Liver (tissue), 8 donors: ENCODE measurements at regions not wholly inside any gene's neighbourhood (a gene's known extent, or its start where the extent isn't known, plus 50 kb on each side); places are given as distances from the start of the nearest gene placed in this dataset.

Experiments used
- DNase-seq: peaks from one replicate; pipeline ENCODE4 v3.0.0-alpha.2; 2017; ENCODE audit warnings: low spot score
- H3K27ac ChIP-seq, 2 donors: one replicate each; pipeline ENCODE4 v1.7.0; 2013; ENCODE audit warnings: inconsistent platforms in 2 of 2, low read length in 2 of 2, control low read depth in 1 of 2, low read depth in 1 of 2, mild to moderate bottlenecking in 1 of 2
- H3K27me3 ChIP-seq, 4 donors: one replicate each; pipeline versions ENCODE4 v1.6.1 to v1.7.0; 2013; ENCODE audit warnings: low read length in 3 of 4, inconsistent platforms in 1 of 4, mild to moderate bottlenecking in 1 of 4, moderate library complexity in 1 of 4; ENCODE audit not compliant: control insufficient read depth in 4 of 4, insufficient read depth in 4 of 4
- H3K36me3 ChIP-seq, 4 donors: one replicate each; pipeline versions ENCODE4 v1.6.1 to v1.7.0; 2013; ENCODE audit warnings: low read length in 3 of 4, mild to moderate bottlenecking in 3 of 4, low read depth in 1 of 4, moderate library complexity in 1 of 4; ENCODE audit not compliant: control insufficient read depth in 4 of 4, insufficient read depth in 3 of 4
- H3K4me1 ChIP-seq, 4 donors: one replicate each; pipeline versions ENCODE4 v1.6.1 to v1.7.0; 2013; ENCODE audit warnings: low read length in 3 of 4, mild to moderate bottlenecking in 3 of 4, moderate library complexity in 1 of 4; ENCODE audit not compliant: control insufficient read depth in 4 of 4, insufficient read depth in 4 of 4
- H3K4me3 ChIP-seq, 3 donors: one replicate each; pipeline versions ENCODE4 v1.6.1 to v1.7.0; 2013; ENCODE audit warnings: low read length in 3 of 3, control low read depth in 1 of 3, low read depth in 1 of 3, mild to moderate bottlenecking in 1 of 3
- H3K9ac ChIP-seq, 2 donors: one replicate each; pipeline ENCODE4 v1.7.0; 2013; ENCODE audit warnings: low read length in 2 of 2, mild to moderate bottlenecking in 2 of 2, moderate library complexity in 2 of 2, control low read depth in 1 of 2, low read depth in 1 of 2
- H3K9me3 ChIP-seq, 4 donors: one replicate each; pipeline versions ENCODE4 v1.6.1 to v1.7.0; 2013; ENCODE audit warnings: low read length in 3 of 4; ENCODE audit not compliant: control insufficient read depth in 4 of 4
- GABPA ChIP-seq, 2 donors: IDR thresholded peaks in 1 of 2; conservative IDR thresholded peaks in 1 of 2; 2 replicates each; pipeline ENCODE4 v1.6.1; 2016; ENCODE audit warnings: antibody characterized with exemption in 2 of 2, mild to moderate bottlenecking in 1 of 2, moderate library complexity in 1 of 2
- HNF4A ChIP-seq, 2 donors: conservative IDR thresholded peaks; 2 replicates each; pipeline ENCODE4 v1.6.1; 2016; ENCODE audit warnings: antibody characterized with exemption in 2 of 2, mild to moderate bottlenecking in 2 of 2
- HNF4G ChIP-seq: IDR thresholded peaks from 2 replicates; pipeline ENCODE4 v1.6.1; 2016; ENCODE audit warnings: antibody characterized with exemption
- JUND ChIP-seq, 2 donors: IDR thresholded peaks; 2 replicates each; pipeline ENCODE4 v1.6.1; 2016; ENCODE audit warnings: antibody characterized with exemption in 2 of 2
- MAX ChIP-seq: IDR thresholded peaks from 2 replicates; pipeline ENCODE4 v1.6.1; 2016; ENCODE audit warnings: antibody characterized with exemption
- NR2F2 ChIP-seq: IDR thresholded peaks from 2 replicates; pipeline ENCODE4 v1.6.1; 2016; ENCODE audit warnings: antibody characterized with exemption
- RAD21 ChIP-seq, 2 donors: IDR thresholded peaks; 2 replicates each; pipeline ENCODE4 v1.6.1; 2016; ENCODE audit warnings: antibody characterized with exemption in 2 of 2, mild to moderate bottlenecking in 2 of 2
- RXRA ChIP-seq, 2 donors: IDR thresholded peaks; 2 replicates each; pipeline ENCODE4 v1.6.1; 2017 to 2018; ENCODE audit warnings: antibody characterized with exemption in 2 of 2, mild to moderate bottlenecking in 1 of 2
- SP1 ChIP-seq: IDR thresholded peaks from 2 replicates; pipeline ENCODE4 v1.6.1; 2018; ENCODE audit warnings: antibody characterized with exemption, mild to moderate bottlenecking
- WGBS: extraction: QIAGEN DNeasy Blood & Tissue Kit; methylation state at CpG from one replicate; pipeline ENCODE4 v1.1.7; 2013; 5-methylcytosine and 5-hydroxymethylcytosine counted together
- TF ChIP-seq, protein P1 (sequence below): IDR thresholded peaks from 2 replicates; pipeline ENCODE4 v1.6.1; 2016; ENCODE audit warnings: antibody characterized with exemption, mild to moderate bottlenecking
- TF ChIP-seq, protein P2 (sequence below): IDR thresholded peaks from 2 replicates; pipeline ENCODE4 v1.6.1; 2016; ENCODE audit warnings: antibody characterized with exemption
- TF ChIP-seq, protein P3 (sequence below): IDR thresholded peaks from 2 replicates; pipeline ENCODE4 v1.6.1; 2016; ENCODE audit warnings: antibody characterized with exemption
- TF ChIP-seq, protein P4 (sequence below): fragments of 150-350 bp; IDR thresholded peaks from 2 replicates; pipeline ENCODE4 v1.5.1; 2017; ENCODE audit warnings: improper control_type of control experiment, low read depth, low read length; ENCODE audit not compliant: missing input control
- donor health status: healthy.
- donor health status: healthy.
- donor health status: healthy.
- donor health status: healthy.
- donor health status: healthy.

DNA sequence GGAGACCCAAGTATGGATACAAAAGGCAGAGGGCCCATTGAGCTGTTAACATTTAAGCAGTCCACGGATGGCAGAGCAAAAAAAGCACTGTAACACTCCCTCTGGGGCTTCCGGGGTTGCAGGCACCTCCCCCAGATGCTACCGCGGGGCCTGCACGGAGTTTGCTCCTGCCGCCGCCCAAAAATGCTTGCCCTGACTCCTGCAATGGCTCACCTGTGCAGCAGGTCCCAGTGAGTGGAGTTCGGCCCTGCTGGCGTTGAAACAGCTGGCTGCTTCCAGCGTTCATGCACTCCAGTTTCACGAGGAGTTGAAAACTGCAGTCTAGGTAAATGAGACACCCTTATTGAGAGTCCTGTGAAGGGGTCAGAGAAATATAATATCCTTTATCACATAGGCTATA is 832.8 kb downstream of the NCAM2 start:
- H3K4me3 ChIP-seq = no peak overlapping the region
- H3K9me3 ChIP-seq = no peaks in the 10 kb centered on the region
- DNase-seq = no peak
- no peaks in the 10 kb centered on the region for H3K27me3 ChIP-seq
- H3K27ac ChIP-seq = no peak overlapping the region
- TF ChIP-seq, protein P1, sequence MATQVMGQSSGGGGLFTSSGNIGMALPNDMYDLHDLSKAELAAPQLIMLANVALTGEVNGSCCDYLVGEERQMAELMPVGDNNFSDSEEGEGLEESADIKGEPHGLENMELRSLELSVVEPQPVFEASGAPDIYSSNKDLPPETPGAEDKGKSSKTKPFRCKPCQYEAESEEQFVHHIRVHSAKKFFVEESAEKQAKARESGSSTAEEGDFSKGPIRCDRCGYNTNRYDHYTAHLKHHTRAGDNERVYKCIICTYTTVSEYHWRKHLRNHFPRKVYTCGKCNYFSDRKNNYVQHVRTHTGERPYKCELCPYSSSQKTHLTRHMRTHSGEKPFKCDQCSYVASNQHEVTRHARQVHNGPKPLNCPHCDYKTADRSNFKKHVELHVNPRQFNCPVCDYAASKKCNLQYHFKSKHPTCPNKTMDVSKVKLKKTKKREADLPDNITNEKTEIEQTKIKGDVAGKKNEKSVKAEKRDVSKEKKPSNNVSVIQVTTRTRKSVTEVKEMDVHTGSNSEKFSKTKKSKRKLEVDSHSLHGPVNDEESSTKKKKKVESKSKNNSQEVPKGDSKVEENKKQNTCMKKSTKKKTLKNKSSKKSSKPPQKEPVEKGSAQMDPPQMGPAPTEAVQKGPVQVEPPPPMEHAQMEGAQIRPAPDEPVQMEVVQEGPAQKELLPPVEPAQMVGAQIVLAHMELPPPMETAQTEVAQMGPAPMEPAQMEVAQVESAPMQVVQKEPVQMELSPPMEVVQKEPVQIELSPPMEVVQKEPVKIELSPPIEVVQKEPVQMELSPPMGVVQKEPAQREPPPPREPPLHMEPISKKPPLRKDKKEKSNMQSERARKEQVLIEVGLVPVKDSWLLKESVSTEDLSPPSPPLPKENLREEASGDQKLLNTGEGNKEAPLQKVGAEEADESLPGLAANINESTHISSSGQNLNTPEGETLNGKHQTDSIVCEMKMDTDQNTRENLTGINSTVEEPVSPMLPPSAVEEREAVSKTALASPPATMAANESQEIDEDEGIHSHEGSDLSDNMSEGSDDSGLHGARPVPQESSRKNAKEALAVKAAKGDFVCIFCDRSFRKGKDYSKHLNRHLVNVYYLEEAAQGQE = no peak
- no peak for TF ChIP-seq HNF4G
- TF ChIP-seq GABPA (IDR thresholded peaks at IDR 0.05 in 1 of 2, conservative IDR thresholded peaks at IDR 0.05 in 1 of 2) = no peak
- TF ChIP-seq, protein P2, sequence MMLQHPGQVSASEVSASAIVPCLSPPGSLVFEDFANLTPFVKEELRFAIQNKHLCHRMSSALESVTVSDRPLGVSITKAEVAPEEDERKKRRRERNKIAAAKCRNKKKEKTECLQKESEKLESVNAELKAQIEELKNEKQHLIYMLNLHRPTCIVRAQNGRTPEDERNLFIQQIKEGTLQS = no peak
- no peak overlapping the region for H3K9ac ChIP-seq
- WGBS = 82% methylated on average over 11 of the region's 11 CpGs
- H3K4me1 ChIP-seq = no peaks in the 10 kb centered on the region
- H3K36me3 ChIP-seq = no peaks in the 10 kb centered on the region

DNA sequence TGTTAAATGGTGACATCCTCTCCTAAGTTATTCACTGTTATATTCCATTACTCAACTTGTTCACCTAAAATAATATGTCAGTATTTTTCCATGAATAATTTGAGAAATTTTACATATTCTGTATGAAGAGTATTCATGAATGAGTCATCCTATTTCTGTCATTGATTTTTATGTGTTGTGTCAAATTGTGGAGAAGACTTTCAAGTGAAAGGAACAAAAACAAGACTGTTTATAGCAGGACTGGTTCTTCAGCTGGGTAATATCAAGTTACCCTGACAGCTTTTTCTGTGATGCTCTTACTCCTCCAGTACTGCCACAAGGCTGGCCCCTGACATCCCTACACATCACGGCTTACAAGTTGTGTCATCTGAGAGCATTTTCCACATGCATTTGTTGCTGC is 847.7 kb downstream of the NCAM2 start:
- WGBS = 49% methylated on average over 1 of the region's 1 CpG
- H3K27ac ChIP-seq = no peak overlapping the region
- no peak for DNase-seq

GRCh38 chr21:21851205-21851604 is 853.0 kb downstream of the NCAM2 start:
- Histone ChIP-seq H3K36me3 (no peaks in the 10 kb centered on the region), H3K9me3 (peaks cover 0 to 3% (median 0%) of the 10 kb centered on the region in 4 donors), H3K4me1 (no peaks in the 10 kb centered on the region), H3K9ac (no peak overlapping the region), H3K4me3 (no peak overlapping the region), H3K27ac (no peak overlapping the region), H3K27me3 (peaks cover 0 to 3% (median 1%) of the 10 kb centered on the region in 4 donors)
- DNase-seq = no peak
- TF ChIP-seq MAX (no peak), GABPA (IDR thresholded peaks at IDR 0.05 in 1 of 2, conservative IDR thresholded peaks at IDR 0.05 in 1 of 2) (no peak), JUND (IDR thresholded peaks at IDR 0.05) (no peak), RAD21 (IDR thresholded peaks at IDR 0.05) (no peak), HNF4A (conservative IDR thresholded peaks at IDR 0.05) (no peak), RXRA (IDR thresholded peaks at IDR 0.05) (no peak)
- TF ChIP-seq, protein P3, sequence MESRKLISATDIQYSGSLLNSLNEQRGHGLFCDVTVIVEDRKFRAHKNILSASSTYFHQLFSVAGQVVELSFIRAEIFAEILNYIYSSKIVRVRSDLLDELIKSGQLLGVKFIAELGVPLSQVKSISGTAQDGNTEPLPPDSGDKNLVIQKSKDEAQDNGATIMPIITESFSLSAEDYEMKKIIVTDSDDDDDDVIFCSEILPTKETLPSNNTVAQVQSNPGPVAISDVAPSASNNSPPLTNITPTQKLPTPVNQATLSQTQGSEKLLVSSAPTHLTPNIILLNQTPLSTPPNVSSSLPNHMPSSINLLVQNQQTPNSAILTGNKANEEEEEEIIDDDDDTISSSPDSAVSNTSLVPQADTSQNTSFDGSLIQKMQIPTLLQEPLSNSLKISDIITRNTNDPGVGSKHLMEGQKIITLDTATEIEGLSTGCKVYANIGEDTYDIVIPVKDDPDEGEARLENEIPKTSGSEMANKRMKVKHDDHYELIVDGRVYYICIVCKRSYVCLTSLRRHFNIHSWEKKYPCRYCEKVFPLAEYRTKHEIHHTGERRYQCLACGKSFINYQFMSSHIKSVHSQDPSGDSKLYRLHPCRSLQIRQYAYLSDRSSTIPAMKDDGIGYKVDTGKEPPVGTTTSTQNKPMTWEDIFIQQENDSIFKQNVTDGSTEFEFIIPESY = no peak
- TF ChIP-seq, protein P4, sequence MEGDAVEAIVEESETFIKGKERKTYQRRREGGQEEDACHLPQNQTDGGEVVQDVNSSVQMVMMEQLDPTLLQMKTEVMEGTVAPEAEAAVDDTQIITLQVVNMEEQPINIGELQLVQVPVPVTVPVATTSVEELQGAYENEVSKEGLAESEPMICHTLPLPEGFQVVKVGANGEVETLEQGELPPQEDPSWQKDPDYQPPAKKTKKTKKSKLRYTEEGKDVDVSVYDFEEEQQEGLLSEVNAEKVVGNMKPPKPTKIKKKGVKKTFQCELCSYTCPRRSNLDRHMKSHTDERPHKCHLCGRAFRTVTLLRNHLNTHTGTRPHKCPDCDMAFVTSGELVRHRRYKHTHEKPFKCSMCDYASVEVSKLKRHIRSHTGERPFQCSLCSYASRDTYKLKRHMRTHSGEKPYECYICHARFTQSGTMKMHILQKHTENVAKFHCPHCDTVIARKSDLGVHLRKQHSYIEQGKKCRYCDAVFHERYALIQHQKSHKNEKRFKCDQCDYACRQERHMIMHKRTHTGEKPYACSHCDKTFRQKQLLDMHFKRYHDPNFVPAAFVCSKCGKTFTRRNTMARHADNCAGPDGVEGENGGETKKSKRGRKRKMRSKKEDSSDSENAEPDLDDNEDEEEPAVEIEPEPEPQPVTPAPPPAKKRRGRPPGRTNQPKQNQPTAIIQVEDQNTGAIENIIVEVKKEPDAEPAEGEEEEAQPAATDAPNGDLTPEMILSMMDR = no peak

More for the DNA sequence above, 847.7 kb downstream of the NCAM2 start:
- peaks cover 0 to 2% (median 0%) of the 10 kb centered on the region in 4 donors for H3K27me3 ChIP-seq
- no peaks in the 10 kb centered on the region for H3K36me3 ChIP-seq
- H3K9me3 ChIP-seq = peaks cover 0 to 2% (median 0%) of the 10 kb centered on the region in 4 donors
- no peaks in the 10 kb centered on the region for H3K4me1 ChIP-seq
- no peak for TF ChIP-seq HNF4A (conservative IDR thresholded peaks at IDR 0.05)
- TF ChIP-seq, protein P1 = no peak
- TF ChIP-seq, protein P2 = no peak
- no peak for TF ChIP-seq GABPA (IDR thresholded peaks at IDR 0.05 in 1 of 2, conservative IDR thresholded peaks at IDR 0.05 in 1 of 2)
- no peak for TF ChIP-seq SP1
- TF ChIP-seq NR2F2 = no peak
- H3K4me3 ChIP-seq = no peak overlapping the region
- H3K9ac ChIP-seq = no peak overlapping the region
